ENCODE measurements at regions not wholly inside any gene's neighbourhood (a gene's known extent, or its start where the extent isn't known, plus 50 kb on each side); places are given as distances from the start of the nearest gene placed in this dataset.
"Not testable (repeated sequence)": the region's sequence is repeated elsewhere in the genome, so short reads cannot be mapped to it uniquely, and the experiment has no call there.

DNA sequence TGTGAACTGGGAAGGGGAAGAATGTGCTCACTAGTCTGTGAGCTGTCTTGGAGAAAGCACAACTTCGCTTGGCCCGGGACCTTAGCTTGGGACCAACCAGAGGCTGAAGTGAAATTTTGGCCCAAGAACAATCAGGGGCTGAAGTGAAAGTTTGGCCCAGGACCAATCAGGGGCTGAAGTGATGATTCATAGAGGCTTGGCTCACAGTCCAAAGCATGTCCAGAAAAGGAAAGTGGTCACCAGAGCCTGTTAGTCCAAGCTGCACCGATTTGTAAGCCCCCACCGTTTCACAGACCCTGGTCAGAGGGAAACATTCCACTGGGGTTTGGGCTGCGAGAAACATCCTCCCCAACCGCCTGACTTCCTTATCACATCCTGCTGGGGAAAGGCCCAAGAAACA lies 763.3 kb downstream of the SPATA31A7 start:
- H3K9me2 ChIP-seq (replicated peaks; ENCODE audit: low read length); BruUV-seq (replicated peaks); DNase-seq; intact Hi-C loops (cut with micrococcal nuclease); H4K20me1 ChIP-seq (ENCODE audit: low read length); H2AFZ ChIP-seq (ENCODE audit: low read length); H3K79me2 ChIP-seq (ENCODE audit: low read length); H3F3A ChIP-seq (ENCODE audit: low read length, unreplicated experiment); POLR2A ChIA-PET (ENCODE audit: unreplicated experiment); H3K9me3 ChIP-seq (ENCODE audit: low read length); H3K4me2 ChIP-seq (ENCODE audit: low read length); H3K4me1 ChIP-seq (ENCODE audit: insufficient read depth, low read length); CTCF ChIA-PET; H3K27me3 ChIP-seq (ENCODE audit: low read length); H3K9ac ChIP-seq (ENCODE audit: low read length); H3K36me3 ChIP-seq (ENCODE audit: low read depth, low read length); H3K4me3 ChIP-seq (ENCODE audit: low read length); ATAC-seq; H3K27ac ChIP-seq (ENCODE audit: low read length): not testable (repeated sequence)

GRCh38 chr9:61971635-61972034 lies 781.8 kb downstream of the SPATA31A7 start:
- not testable (repeated sequence) for H3K4me2 ChIP-seq (ENCODE audit: low read length); H3K9me2 ChIP-seq (replicated peaks; ENCODE audit: low read length); H3K4me3 ChIP-seq (ENCODE audit: low read length)

GRCh38 chr9:61974501-61974900 lies 784.7 kb downstream of the SPATA31A7 start:
- BruUV-seq (replicated peaks); H3K4me2 ChIP-seq (ENCODE audit: low read length); H4K20me1 ChIP-seq (ENCODE audit: low read length); H2AFZ ChIP-seq (ENCODE audit: low read length); H3K27me3 ChIP-seq (ENCODE audit: low read length); H3K36me3 ChIP-seq (ENCODE audit: low read depth, low read length); H3K4me1 ChIP-seq (ENCODE audit: insufficient read depth, low read length); CTCF ChIA-PET; DNase-seq; H3F3A ChIP-seq (ENCODE audit: low read length, unreplicated experiment); POLR2A ChIA-PET (ENCODE audit: unreplicated experiment); H3K9me3 ChIP-seq (ENCODE audit: low read length); ATAC-seq; H3K9ac ChIP-seq (ENCODE audit: low read length); H3K27ac ChIP-seq (ENCODE audit: low read length); H3K79me2 ChIP-seq (ENCODE audit: low read length); intact Hi-C loops (cut with micrococcal nuclease); H3K4me3 ChIP-seq (ENCODE audit: low read length); H3K9me2 ChIP-seq (replicated peaks; ENCODE audit: low read length): not testable (repeated sequence)

More at GRCh38 chr9:61971635-61972034, 781.8 kb downstream of the SPATA31A7 start:
- H3K4me1 ChIP-seq (ENCODE audit: insufficient read depth, low read length); H3K9me3 ChIP-seq (ENCODE audit: low read length); H4K20me1 ChIP-seq (ENCODE audit: low read length); DNase-seq; H3K9ac ChIP-seq (ENCODE audit: low read length); H2AFZ ChIP-seq (ENCODE audit: low read length); H3K27me3 ChIP-seq (ENCODE audit: low read length); POLR2A ChIA-PET (ENCODE audit: unreplicated experiment); BruUV-seq (replicated peaks); H3F3A ChIP-seq (ENCODE audit: low read length, unreplicated experiment); ATAC-seq; H3K27ac ChIP-seq (ENCODE audit: low read length); H3K36me3 ChIP-seq (ENCODE audit: low read depth, low read length); CTCF ChIA-PET; H3K79me2 ChIP-seq (ENCODE audit: low read length); intact Hi-C loops (cut with micrococcal nuclease): not testable (repeated sequence)

DNA sequence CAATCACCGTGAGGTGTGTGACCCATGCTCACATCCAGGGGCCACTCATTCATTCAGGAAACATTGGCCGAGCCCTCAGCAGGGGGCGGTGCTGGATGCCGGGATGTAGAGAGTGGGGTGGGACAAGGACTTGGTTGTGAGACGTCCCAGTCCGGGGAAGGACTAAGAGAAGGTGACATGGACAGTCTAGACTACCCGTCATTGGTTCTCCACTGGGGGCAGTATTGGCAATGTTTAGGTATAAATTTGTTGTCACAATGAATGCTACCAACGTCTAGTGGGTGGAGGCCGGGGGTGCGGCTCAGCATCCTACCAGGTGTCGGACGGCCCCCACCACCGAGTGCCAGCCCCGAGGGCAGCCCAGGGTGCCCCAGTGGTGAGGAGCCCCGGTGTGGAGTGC lies 786.5 kb downstream of the SPATA31A7 start:
- H3K79me2 ChIP-seq (ENCODE audit: low read length); intact Hi-C loops (cut with micrococcal nuclease); H3K27me3 ChIP-seq (ENCODE audit: low read length); ATAC-seq; H3K4me3 ChIP-seq (ENCODE audit: low read length); H3K36me3 ChIP-seq (ENCODE audit: low read depth, low read length); H4K20me1 ChIP-seq (ENCODE audit: low read length); DNase-seq; H3K4me1 ChIP-seq (ENCODE audit: insufficient read depth, low read length); H3K9me2 ChIP-seq (replicated peaks; ENCODE audit: low read length); H3K9me3 ChIP-seq (ENCODE audit: low read length); CTCF ChIA-PET; H3F3A ChIP-seq (ENCODE audit: low read length, unreplicated experiment); BruUV-seq (replicated peaks); H3K9ac ChIP-seq (ENCODE audit: low read length); POLR2A ChIA-PET (ENCODE audit: unreplicated experiment); H3K27ac ChIP-seq (ENCODE audit: low read length); H3K4me2 ChIP-seq (ENCODE audit: low read length); H2AFZ ChIP-seq (ENCODE audit: low read length): not testable (repeated sequence)

DNA sequence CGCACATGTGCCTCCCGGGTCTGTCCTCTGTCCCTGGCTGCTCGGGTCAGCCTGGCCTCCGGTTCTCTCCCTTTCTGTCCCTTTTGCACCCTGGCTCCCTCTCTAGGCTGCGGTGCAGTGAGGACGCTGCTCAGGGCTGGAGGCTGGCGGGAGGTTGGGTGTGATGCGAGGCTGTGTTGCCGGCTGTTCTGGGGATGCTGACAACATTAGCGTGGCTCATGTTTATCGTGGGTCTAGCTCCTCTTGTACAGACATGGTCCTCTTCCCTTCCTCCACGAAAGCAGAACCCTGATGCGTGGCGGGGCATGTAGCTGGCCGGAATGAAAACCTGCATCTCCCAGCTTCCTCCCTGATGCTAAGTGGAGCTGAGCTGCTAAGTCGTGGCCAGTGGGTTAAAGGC lies 792.9 kb downstream of the SPATA31A7 start:
- H3K9ac ChIP-seq (ENCODE audit: low read length); BruUV-seq (replicated peaks); H3K9me3 ChIP-seq (ENCODE audit: low read length); intact Hi-C loops (cut with micrococcal nuclease); H3K79me2 ChIP-seq (ENCODE audit: low read length); H3K4me2 ChIP-seq (ENCODE audit: low read length); H3K4me1 ChIP-seq (ENCODE audit: insufficient read depth, low read length); H3K4me3 ChIP-seq (ENCODE audit: low read length); H3F3A ChIP-seq (ENCODE audit: low read length, unreplicated experiment); H3K36me3 ChIP-seq (ENCODE audit: low read depth, low read length); H4K20me1 ChIP-seq (ENCODE audit: low read length); POLR2A ChIA-PET (ENCODE audit: unreplicated experiment); H3K9me2 ChIP-seq (replicated peaks; ENCODE audit: low read length); H3K27ac ChIP-seq (ENCODE audit: low read length); H3K27me3 ChIP-seq (ENCODE audit: low read length); H2AFZ ChIP-seq (ENCODE audit: low read length); ATAC-seq; CTCF ChIA-PET: not testable (repeated sequence)
- DNase-seq = peak; percentile 0

DNA sequence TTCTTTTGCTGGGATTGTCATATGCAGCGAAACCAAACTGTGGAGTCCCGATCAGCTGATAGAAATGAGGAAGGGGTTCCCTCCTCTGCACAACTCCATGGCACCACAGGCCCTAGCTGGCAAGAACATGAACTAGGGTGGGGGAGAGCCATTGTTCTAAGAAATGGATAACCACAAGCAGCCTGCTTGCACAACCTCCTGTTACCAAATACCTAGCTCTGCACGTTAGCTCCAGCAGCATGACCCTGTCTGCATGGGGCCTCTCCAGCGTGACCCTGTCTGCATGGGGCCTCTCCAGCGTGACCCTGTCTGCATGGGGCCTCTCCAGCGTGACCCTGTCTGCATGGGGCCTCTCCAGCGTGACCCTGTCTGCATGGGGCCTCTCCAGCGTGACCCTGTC lies 793.6 kb downstream of the SPATA31A7 start:
- H4K20me1 ChIP-seq (ENCODE audit: low read length); intact Hi-C loops (cut with micrococcal nuclease); H3K27me3 ChIP-seq (ENCODE audit: low read length); CTCF ChIA-PET; H3K9me3 ChIP-seq (ENCODE audit: low read length); POLR2A ChIA-PET (ENCODE audit: unreplicated experiment); H3K4me2 ChIP-seq (ENCODE audit: low read length); H3K4me3 ChIP-seq (ENCODE audit: low read length); DNase-seq; H2AFZ ChIP-seq (ENCODE audit: low read length); H3K9ac ChIP-seq (ENCODE audit: low read length); H3K36me3 ChIP-seq (ENCODE audit: low read depth, low read length); H3K27ac ChIP-seq (ENCODE audit: low read length); H3K9me2 ChIP-seq (replicated peaks; ENCODE audit: low read length); H3K4me1 ChIP-seq (ENCODE audit: insufficient read depth, low read length); H3K79me2 ChIP-seq (ENCODE audit: low read length); BruUV-seq (replicated peaks); H3F3A ChIP-seq (ENCODE audit: low read length, unreplicated experiment); ATAC-seq: not testable (repeated sequence)

DNA sequence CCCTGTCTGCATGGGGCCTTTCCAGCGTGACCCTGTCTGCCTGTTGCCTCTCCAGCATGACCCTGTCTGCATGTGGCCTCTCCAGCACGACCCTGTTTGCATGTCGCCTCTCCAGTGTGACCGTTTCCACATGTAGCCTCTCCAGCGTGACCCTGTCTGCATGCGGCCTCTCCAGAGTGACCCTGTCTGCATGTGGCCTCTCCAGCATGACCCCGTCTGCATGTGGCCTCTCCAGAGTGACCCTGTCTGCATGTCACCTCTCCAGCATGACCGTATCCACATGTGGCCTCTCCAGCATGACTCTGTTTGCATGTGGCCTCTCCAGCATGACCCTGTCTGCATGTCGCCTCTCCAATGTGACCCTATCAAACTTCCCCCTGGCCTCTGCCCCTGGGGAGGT lies 794.1 kb downstream of the SPATA31A7 start:
- ATAC-seq; H3K27ac ChIP-seq (ENCODE audit: low read length); H3K79me2 ChIP-seq (ENCODE audit: low read length); H4K20me1 ChIP-seq (ENCODE audit: low read length); H3F3A ChIP-seq (ENCODE audit: low read length, unreplicated experiment); H2AFZ ChIP-seq (ENCODE audit: low read length); H3K36me3 ChIP-seq (ENCODE audit: low read depth, low read length); intact Hi-C loops (cut with micrococcal nuclease); H3K4me3 ChIP-seq (ENCODE audit: low read length); H3K9me2 ChIP-seq (replicated peaks; ENCODE audit: low read length); H3K27me3 ChIP-seq (ENCODE audit: low read length); CTCF ChIA-PET; H3K9ac ChIP-seq (ENCODE audit: low read length); H3K4me2 ChIP-seq (ENCODE audit: low read length); POLR2A ChIA-PET (ENCODE audit: unreplicated experiment); H3K9me3 ChIP-seq (ENCODE audit: low read length); H3K4me1 ChIP-seq (ENCODE audit: insufficient read depth, low read length); BruUV-seq (replicated peaks): not testable (repeated sequence)
- peak; percentile 0 for DNase-seq
